DOHH2 (cell line): ENCODE measurements at regions not wholly inside any gene's neighbourhood (a gene's known extent, or its start where the extent isn't known, plus 50 kb on each side); places are given as distances from the start of the nearest gene placed in this dataset.

Experiments used
- H3F3A ChIP-seq: fragments of 200-600 bp; sonication (generic), shearing (Covaris generic); 2 replicates; pipeline ENCODE4 v1.6.0; 2016; ENCODE audit warnings: antibody characterized with exemption, mild to moderate bottlenecking; ENCODE audit not compliant: control insufficient read depth, insufficient read depth
- H3K27ac ChIP-seq: fragments of 200-600 bp; sonication (generic); 2 replicates; pipeline ENCODE4 v1.5.1; 2014; ENCODE audit warnings: low read depth, mild to moderate bottlenecking, low read length, moderate library complexity
- H3K27me3 ChIP-seq: fragments of 200-600 bp; sonication (generic); 2 replicates; pipeline ENCODE4 v1.6.1; 2014; ENCODE audit warnings: mild to moderate bottlenecking, low read length, mixed read lengths; ENCODE audit not compliant: control insufficient read depth
- H3K36me3 ChIP-seq: fragments of 200-600 bp; sonication (generic); 2 replicates; pipeline ENCODE4 v1.6.1; 2014; ENCODE audit warnings: mild to moderate bottlenecking, low read length, moderate library complexity, mixed read lengths; ENCODE audit not compliant: control insufficient read depth
- H3K4me1 ChIP-seq: fragments of 200-600 bp; sonication (generic); 2 replicates; pipeline ENCODE4 v1.6.1; 2014; ENCODE audit warnings: mild to moderate bottlenecking, low read length, mixed read lengths; ENCODE audit not compliant: control insufficient read depth
- H3K4me2 ChIP-seq: fragments of 200-600 bp; sonication (generic); 2 replicates; pipeline ENCODE4 v1.6.0; 2014; ENCODE audit warnings: mild to moderate bottlenecking, low read length, moderate library complexity
- H3K4me3 ChIP-seq: fragments of 200-600 bp; sonication (generic); 2 replicates; pipeline ENCODE4 v1.5.1; 2014; ENCODE audit warnings: mild to moderate bottlenecking, low read length, mixed read lengths
- H3K79me2 ChIP-seq: fragments of 200-600 bp; sonication (generic); 2 replicates; pipeline ENCODE4 v1.6.1; 2014; ENCODE audit warnings: mild to moderate bottlenecking, low read length, mixed read lengths; ENCODE audit not compliant: control insufficient read depth
- H3K9me2 ChIP-seq: fragments of 200-600 bp; sonication (generic); replicated peaks from 2 replicates; pipeline ENCODE4 v1.6.1; 2014; ENCODE audit warnings: mild to moderate bottlenecking, low read length, mixed read lengths; ENCODE audit not compliant: control insufficient read depth
- H3K9me3 ChIP-seq: fragments of 200-600 bp; sonication (generic); 2 replicates; pipeline ENCODE4 v1.6.1; 2014; ENCODE audit warnings: antibody characterized with exemption, low read length, mixed read lengths; ENCODE audit not compliant: control insufficient read depth, insufficient read depth
- H4K20me1 ChIP-seq: fragments of 200-600 bp; sonication (generic); 2 replicates; pipeline ENCODE4 v1.6.0; 2014; ENCODE audit warnings: low read depth, mild to moderate bottlenecking, antibody characterized with exemption, low read length, moderate library complexity; ENCODE audit not compliant: control insufficient read depth, insufficient read depth
- EZH2phosphoT487 ChIP-seq: fragments of 200-600 bp; sonication (generic); IDR thresholded peaks from 2 replicates; pipeline ENCODE4 v1.6.1; 2017; ENCODE audit warnings: borderline replicate concordance, mild to moderate bottlenecking, antibody characterized with exemption, low read length, moderate library complexity, mixed read lengths
- TF ChIP-seq, protein P1 (sequence below): fragments of 200-600 bp; sonication (generic); IDR thresholded peaks from one replicate; pipeline ENCODE4 v1.5.1; 2014; ENCODE audit warnings: antibody characterized with exemption, mild to moderate bottlenecking, low read depth, low read length; ENCODE audit not compliant: poor library complexity, severe bottlenecking

- no peaks in the 10 kb centered on the region for H3K27me3 ChIP-seq
- H3F3A ChIP-seq = no peaks in the 10 kb centered on the region
- H3K9me2 ChIP-seq = no peaks in the 10 kb centered on the region
- H3K27ac ChIP-seq = no peak overlapping the region
- no peaks in the 10 kb centered on the region for H4K20me1 ChIP-seq
- H3K4me2 ChIP-seq = no peak overlapping the region
- H3K4me1 ChIP-seq = no peaks in the 10 kb centered on the region
- H3K9me3 ChIP-seq = no peaks in the 10 kb centered on the region
- no peak overlapping the region for H3K4me3 ChIP-seq
- H3K36me3 ChIP-seq = no peaks in the 10 kb centered on the region
- H3K79me2 ChIP-seq = no peaks in the 10 kb centered on the region
- TF ChIP-seq, protein P1, sequence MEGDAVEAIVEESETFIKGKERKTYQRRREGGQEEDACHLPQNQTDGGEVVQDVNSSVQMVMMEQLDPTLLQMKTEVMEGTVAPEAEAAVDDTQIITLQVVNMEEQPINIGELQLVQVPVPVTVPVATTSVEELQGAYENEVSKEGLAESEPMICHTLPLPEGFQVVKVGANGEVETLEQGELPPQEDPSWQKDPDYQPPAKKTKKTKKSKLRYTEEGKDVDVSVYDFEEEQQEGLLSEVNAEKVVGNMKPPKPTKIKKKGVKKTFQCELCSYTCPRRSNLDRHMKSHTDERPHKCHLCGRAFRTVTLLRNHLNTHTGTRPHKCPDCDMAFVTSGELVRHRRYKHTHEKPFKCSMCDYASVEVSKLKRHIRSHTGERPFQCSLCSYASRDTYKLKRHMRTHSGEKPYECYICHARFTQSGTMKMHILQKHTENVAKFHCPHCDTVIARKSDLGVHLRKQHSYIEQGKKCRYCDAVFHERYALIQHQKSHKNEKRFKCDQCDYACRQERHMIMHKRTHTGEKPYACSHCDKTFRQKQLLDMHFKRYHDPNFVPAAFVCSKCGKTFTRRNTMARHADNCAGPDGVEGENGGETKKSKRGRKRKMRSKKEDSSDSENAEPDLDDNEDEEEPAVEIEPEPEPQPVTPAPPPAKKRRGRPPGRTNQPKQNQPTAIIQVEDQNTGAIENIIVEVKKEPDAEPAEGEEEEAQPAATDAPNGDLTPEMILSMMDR = no peak
- TF ChIP-seq EZH2phosphoT487 = no peak
Observed at GRCh38 chr12:42689699-42690098, 100.2 kb upstream of the PRICKLE1 start.

DNA sequence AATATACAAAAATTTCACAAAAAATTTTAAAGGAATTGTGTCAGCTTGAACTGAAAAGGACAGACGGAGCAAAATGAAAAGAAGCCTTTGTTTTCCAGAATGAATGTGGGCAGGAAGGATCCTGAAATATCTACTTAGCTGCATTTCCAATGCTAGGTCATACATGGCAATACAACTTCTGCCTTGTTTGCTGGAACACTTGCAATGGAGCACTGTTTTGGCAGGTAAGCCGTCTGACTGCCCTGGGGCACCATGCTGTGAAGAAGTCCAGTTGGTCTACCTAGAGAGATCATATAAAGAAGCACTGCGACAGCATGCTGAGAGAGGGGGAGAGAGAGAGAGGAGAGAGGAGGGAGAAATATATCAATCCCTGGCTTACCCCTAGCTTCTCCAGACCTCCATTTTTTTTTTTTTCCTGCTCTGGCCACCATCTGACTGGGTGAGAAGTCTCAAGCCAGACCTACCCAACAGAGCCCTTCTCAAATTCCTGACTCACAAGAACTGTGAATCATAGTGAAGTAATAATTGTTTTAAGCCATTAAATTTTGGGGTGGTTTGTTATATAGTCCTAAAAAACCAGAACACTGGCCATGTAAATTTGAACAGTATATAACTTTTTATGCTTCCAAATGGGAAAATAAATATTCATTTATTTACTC is 97.1 kb upstream of the PRICKLE1 start:
- Histone ChIP-seq H3K9me2 (no peaks in the 10 kb centered on the region), H3K4me3 (no peak overlapping the region), H3F3A (no peaks in the 10 kb centered on the region), H4K20me1 (no peaks in the 10 kb centered on the region), H3K9me3 (no peaks in the 10 kb centered on the region), H3K27ac (no peak overlapping the region), H3K27me3 (no peaks in the 10 kb centered on the region), H3K4me1 (no peaks in the 10 kb centered on the region), H3K4me2 (no peak overlapping the region), H3K79me2 (no peaks in the 10 kb centered on the region), H3K36me3 (no peaks in the 10 kb centered on the region)
- TF ChIP-seq, protein P1 = no peak
- TF ChIP-seq EZH2phosphoT487 = no peak

DNA sequence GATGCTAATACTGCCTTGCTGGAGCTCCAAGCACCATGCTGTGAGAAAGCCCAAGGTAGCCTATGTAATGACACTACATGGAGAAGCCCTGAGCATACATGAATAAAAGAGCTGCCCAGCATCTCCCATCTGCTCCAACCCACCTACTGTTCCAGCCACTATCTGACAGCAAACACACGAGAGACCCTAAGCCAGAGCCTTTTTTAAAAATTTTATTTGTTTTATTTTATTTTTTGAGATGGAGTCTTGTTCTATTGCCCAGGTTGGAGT is 95.2 kb upstream of the PRICKLE1 start:
- TF ChIP-seq EZH2phosphoT487 = no peak
- TF ChIP-seq, protein P1 = no peak

More for the DNA sequence above, 95.2 kb upstream of the PRICKLE1 start:
- Histone ChIP-seq H3K9me3 (no peaks in the 10 kb centered on the region), H4K20me1 (no peaks in the 10 kb centered on the region), H3K4me1 (no peaks in the 10 kb centered on the region), H3K4me2 (no peak overlapping the region), H3K4me3 (no peak overlapping the region), H3K27me3 (no peaks in the 10 kb centered on the region), H3K36me3 (no peaks in the 10 kb centered on the region), H3K27ac (no peak overlapping the region), H3K9me2 (no peaks in the 10 kb centered on the region), H3F3A (no peaks in the 10 kb centered on the region), H3K79me2 (no peaks in the 10 kb centered on the region)
